ENCODE measurements at regions not wholly inside any gene's neighbourhood (a gene's known extent, or its start where the extent isn't known, plus 50 kb on each side); places are given as distances from the start of the nearest gene placed in this dataset.

DNA sequence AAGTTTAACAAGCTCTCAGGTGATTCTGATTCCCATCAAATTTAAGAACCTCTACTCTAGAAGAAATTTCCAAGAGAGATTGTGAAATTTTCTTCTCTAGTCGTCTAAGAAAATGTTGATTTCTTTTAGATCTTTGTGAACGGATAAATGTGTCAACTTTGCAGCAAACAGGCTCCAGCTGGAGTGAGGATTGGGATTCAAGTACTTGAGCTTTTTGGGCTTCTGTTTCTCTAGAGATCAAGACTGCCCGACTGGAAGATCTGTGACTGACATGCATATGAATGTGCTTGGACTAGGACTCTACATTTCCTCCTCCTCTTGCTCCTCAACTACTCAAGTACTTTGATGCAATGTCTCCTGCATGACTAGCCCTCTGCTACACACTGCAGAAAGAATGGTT is 388.3 kb downstream of the TMEM38B start:
- TF ChIP-seq CTCF (IDR thresholded peaks at IDR 0.05) (no peak), POLR2A (IDR thresholded peaks at IDR 0.05) (no peak)

Measured in lower leg skin (tissue), 3 donors.